ENCODE measurements at regions not wholly inside any gene's neighbourhood (a gene's known extent, or its start where the extent isn't known, plus 50 kb on each side); places are given as distances from the start of the nearest gene placed in this dataset.
"Not testable (repeated sequence)": the region's sequence is repeated elsewhere in the genome, so short reads cannot be mapped to it uniquely, and the experiment has no call there.

GRCh38 chr3:151675858-151676615 is 57.7 kb upstream of the AADACL2 start:
- DNase-seq (ENCODE audit: low read depth), result no peak

DNA sequence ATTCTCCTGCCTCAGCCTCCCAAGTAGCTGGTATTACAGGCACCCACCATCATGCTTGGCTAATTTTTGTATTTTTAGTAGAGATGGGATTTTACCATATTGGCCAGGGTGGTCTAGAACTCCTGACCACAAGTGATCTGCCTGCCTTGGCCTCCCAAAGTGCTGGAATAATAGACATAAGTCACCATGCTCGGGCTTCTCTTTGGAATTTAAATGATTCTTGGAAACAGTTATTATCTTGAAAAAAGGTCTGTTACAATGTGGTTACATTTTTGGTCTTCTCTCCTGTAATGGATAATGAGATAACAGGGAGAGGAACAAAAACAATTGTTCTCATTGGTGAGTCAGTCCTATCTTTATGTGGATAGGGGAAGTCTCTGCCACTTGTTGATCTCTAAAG is 59.8 kb upstream of the AADACL2 start:
- DNase-seq (ENCODE audit: low read depth), result no peak

DNA sequence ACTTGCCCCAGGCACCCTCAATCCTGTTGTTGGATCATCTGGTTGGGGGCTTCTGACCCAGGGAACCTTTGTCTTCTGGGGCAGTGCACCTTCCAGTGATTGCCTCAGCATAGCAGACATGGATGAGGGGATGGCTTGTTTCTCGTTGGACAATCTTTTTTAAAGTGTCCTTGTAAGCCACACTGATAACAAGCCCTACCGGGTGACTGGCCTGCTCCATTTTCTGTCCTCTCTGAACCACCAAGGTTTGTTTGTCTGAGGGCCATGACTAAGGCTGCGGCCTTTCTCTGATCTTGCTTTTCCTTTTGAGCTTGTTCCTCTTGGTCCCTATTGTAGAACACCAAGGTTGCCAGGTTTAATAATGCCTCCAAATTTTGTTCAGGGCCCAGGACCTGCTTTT is 66.0 kb upstream of the AADACL2 start:
- not testable (repeated sequence) for DNase-seq (ENCODE audit: low read depth)

DNA sequence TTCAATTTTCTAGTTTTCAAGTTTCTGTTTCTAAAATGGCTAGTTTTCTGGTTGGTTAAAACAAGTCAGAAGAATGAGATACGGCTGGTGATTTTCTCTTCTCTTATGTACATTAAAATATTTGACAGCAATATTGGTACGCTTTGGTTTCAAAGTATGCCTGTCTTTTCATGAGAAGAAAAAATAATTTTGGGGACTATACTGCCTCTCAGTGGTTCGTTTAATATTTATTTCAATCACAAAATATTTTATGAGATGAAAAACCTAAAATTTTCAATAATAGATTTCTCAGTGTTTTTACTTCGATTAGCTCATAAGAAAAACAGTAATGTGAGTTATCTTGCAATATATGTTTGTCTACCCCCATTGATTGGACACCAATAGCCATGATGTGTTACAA is 72.8 kb upstream of the AADACL2 start:
- no peak for DNase-seq (ENCODE audit: low read depth)

- DNase-seq (ENCODE audit: low read depth), result no peak
Measured at GRCh38 chr3:151644986-151645385, 88.7 kb upstream of the AADACL2 start.

DNA sequence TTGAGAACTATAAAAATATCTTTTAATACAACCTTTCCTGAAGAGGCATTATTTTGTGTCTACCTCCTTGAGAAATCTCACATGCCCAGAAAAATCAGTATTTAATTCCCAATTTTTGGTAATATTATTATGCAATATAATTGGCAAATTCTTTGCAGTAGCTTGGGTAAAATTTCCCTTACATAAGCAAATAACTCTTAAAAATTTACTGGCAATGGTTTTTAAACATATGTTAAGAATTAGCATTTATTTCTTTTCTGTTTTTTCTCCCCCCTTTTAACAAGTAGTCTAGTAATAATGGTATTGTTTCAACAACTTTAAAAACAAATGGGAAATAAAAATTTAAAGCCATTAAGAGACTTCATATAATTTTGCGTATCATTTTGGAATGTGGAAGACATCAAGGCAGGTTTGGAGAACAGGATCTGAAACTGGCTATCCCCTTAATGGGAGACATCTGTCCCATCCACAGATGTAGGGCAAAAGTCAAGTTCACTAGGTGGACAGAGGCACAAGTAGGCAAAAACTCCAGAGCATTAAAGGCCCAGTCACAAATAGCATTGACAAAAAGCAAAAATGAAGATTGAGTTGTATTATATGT is 89.6 kb upstream of the AADACL2 start:
- no peak for DNase-seq (ENCODE audit: low read depth)

DNA sequence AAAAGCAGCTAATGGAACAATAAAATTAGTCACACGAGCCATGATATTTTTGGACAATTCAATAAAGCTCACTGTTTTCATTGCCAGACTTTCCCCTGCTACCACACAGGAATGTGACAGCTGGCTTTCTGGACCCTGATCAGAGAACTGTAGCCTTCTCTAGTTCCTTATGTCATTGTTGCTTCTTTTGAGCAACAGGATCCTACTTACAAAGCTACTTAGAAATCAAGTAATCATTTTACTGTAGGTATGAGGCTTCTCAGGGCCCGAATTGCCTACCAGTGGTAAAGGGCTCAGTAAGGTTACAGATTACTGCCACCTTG is 94.3 kb upstream of the AADACL2 start:
- no peak for DNase-seq (ENCODE audit: low read depth)

DNA sequence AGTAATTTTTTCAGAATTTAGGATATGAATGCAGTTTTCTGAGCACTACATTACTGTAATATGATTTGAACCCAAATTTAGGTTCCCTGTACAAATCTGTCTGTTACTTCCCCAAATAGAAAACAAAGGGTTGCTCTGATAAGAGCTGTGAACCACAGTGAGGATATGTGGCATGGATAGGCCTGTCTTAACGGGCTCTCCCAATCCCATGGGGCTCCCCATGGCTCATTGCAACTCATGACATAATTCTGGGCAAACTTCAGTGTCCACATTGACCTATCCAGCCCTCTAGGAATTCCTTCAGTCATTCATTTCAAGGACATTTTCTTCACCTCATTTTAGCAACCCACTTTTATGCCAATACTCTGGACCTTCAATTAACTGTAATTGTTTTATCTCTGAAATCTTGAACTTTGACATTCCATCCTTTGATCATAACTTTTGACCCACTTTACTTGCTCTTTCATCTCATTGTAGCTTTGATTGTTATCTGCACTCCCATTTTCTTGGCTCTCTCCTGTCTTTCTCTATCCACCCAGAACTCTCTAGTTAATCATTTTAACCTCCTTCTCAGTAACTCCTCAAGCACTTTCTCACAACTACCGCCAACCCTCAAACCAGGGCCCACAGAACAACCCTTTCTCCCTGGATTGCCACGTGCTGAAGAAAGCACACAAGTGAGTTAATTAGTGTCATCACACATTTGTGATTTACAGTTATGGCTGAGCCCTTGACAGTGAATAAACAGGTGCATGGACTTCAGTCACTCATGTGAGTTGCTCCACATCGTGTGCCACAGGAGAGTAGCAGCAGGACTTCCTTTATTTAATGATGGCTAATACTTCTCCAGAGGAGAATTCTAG is 94.9 kb upstream of the AADACL2 start:
- peak; percentile 70 for DNase-seq (ENCODE audit: low read depth)

DNA sequence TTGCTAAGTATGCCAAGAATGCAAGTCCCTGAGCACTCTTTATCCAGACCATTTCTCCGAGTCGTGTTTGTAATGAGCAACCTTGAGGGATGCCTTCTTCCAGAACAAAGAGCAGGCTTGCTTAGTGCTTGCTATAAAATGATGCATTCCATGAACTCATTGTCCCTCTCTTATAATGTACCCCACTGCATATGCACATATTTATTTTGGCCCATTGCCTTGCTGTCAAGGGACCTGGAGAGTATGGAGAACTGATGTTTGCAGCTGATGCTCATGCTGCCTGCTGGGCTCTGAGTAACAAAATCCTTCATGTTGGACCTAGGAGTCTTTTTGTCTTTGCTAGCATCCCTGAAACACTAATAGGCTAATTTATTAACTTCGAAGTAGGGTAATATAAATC is 97.8 kb upstream of the AADACL2 start:
- DNase-seq (ENCODE audit: low read depth), result no peak

DNA sequence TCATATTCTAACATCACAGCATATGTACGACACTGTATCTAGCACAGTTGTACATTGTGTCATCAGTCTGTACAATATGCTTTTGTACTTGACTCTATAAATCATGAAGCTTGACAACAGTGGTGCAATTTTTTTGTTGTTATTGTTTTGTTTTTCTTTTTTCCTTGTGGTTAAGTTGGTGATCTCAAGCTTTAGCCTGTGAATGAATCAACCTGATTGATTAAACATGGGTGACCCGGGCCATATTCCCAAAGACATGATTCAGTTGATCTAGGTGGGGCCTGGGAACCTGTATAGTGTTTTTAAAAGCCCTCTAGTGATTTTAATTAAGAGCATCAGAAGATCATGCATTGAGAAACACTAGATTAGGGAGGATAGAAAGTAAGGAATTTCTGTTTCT is 101.8 kb upstream of the AADACL2 start:
- DNase-seq (ENCODE audit: low read depth), result no peak

- peak; percentile 83 for DNase-seq (ENCODE audit: low read depth)
Measured at GRCh38 chr3:151630938-151631441, 102.7 kb upstream of the AADACL2 start.

DNA sequence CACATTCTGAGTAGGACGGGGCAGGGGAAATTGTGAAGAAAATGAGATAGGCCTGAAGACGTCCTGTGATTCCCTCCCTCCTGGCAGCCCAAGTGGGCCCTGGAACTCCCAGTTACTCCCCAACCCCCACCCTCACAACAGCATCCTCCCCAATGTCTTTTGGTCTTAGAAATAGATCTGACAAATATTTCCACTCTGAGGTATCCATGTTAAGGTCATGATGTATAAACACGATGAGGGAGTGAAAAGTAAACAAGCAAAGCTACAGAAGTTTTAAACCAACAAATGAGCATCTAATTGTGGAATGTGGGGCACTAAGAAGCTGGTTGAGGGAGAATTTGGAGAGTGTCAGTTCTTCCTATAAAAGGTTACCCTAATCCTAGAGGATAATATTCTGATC is 103.7 kb upstream of the AADACL2 start:
- DNase-seq (ENCODE audit: low read depth), result no peak

DNA sequence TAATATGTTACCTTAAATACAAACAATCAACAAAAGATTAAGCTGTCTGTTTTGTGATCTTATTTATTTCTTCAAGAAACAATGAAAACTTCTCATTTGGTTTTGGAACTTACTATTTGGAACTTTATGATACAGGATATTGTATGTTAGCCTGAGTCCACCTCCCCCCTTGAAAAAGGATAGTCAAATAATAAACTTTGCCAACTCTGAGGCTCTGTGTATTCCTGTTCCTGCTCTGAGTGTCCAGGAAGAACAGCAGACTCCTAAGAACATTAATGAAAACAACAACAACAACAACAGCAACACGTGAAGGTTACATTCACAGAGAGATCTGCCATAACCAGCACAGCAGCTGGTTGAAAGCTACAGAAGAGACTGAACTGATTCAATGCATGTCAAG is 108.1 kb upstream of the AADACL2 start:
- no peak for DNase-seq (ENCODE audit: low read depth)

DNA sequence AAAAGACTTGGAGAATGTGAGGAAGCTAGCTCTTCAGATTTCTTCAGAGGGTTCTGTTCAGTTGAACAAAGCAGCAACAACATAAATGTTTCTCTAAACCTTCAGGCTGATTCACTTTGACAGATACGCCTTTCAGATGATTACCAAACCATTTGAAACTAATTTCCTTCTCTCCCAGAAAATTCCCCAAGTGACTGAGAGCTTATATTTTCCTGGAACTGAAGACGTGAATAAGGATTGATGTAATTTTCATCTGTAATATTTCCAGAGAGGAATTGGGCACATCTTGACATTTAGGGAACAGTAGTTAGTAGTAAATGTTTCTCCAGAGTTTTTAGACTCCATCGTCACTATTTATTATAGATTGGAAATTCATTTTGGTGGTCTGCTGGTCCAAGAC is 108.6 kb upstream of the AADACL2 start:
- no peak for DNase-seq (ENCODE audit: low read depth)

DNA sequence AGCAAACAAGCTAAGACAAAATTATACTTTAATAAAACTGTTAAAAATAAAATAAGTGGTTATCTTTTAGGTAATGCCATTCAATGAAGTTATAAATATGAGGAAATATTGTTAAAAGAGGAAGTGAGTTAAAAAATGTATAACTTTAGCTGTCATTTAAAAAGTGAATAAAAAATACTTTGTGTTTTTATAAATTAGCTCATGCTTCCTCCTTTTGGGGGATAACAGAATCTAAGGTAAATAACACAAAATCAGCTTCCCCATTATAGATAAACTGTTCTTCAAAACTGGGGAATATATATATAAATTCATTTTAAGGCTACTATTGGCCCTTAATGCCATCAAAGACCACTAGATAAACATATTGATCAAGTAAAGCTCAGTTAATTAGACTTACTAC is 113.7 kb upstream of the AADACL2 start:
- no peak for DNase-seq (ENCODE audit: low read depth)

GRCh38 chr3:151615464-151615863 is 118.3 kb upstream of the AADACL2 start:
- DNase-seq (ENCODE audit: low read depth), result no peak

- no peak for DNase-seq (ENCODE audit: low read depth)
Measured at GRCh38 chr3:151612115-151612514, 121.6 kb upstream of the AADACL2 start.

GRCh38 chr3:151611419-151611818 is 122.3 kb upstream of the AADACL2 start:
- no peak for DNase-seq (ENCODE audit: low read depth)

DNA sequence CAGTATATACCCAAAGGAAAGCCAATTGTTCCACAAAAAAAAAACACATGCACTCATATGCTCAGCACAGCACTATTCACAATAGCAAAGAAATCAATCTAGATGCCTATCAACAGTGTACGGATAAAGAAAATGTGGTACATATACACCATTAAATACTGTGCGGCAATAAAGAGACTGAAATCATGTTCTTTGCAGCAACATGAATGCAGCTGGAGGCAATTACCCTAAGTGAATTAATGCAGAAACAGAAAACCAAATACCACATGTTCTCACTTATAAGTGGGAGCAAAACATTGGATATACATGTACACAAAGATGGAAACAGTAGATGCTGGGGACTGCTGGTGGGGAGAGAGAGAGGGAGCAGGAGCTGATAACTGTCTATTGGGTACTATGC is 124.2 kb upstream of the AADACL2 start:
- DNase-seq (ENCODE audit: low read depth), result no peak

- no peak for DNase-seq (ENCODE audit: low read depth)
Measured at GRCh38 chr3:151604891-151605290, 128.8 kb upstream of the AADACL2 start.

DNA sequence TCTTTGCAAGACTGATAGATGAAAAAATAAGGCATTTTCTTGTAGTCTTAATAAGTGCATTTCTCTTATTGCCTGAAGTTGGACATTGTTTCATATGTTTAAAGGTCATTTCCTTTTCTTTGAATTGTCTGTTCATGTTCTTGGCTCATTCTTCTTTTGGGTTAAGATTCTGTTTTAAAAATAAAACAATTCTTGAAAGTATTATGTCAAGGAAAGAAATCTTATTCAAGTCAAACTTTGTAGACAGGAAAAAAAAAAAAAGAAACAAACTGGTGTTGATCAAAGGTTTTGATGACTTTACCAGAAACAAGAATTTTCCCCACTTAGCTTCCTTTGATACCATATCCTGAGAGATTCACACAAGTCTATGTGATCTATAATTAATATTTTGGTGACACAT is 132.9 kb upstream of the AADACL2 start:
- no peak for DNase-seq (ENCODE audit: low read depth)

- DNase-seq (ENCODE audit: low read depth), result no peak
Measured at GRCh38 chr3:151599103-151599672, 134.5 kb upstream of the AADACL2 start.
